C4-2B (cell line): ENCODE measurements at regions not wholly inside any gene's neighbourhood (a gene's known extent, or its start where the extent isn't known, plus 50 kb on each side); places are given as distances from the start of the nearest gene placed in this dataset.

Experiments used
- H3K27ac ChIP-seq: fragments of 450-650 bp; 2 replicates; pipeline ENCODE4 v1.5.1; 2017
- CTCF ChIP-seq: fragments of 450-650 bp; conservative IDR thresholded peaks from 2 replicates; pipeline ENCODE4 v1.5.1; 2017; ENCODE audit warnings: mild to moderate bottlenecking
- ZFX ChIP-seq: fragments of 450-650 bp; IDR thresholded peaks from 2 replicates; pipeline ENCODE4 v1.6.1; 2017

GRCh38 chr2:53475766-53476165 is 291.8 kb upstream of the CHAC2 start:
- TF ChIP-seq CTCF (no peak), ZFX (no peak)
- H3K27ac ChIP-seq = no peak overlapping the region

GRCh38 chr2:53475321-53475720 is 292.3 kb upstream of the CHAC2 start:
- no peak for TF ChIP-seq ZFX
- no peak for TF ChIP-seq CTCF
- no peak overlapping the region for H3K27ac ChIP-seq

- H3K27ac ChIP-seq = no peak overlapping the region
- no peak for TF ChIP-seq ZFX
- TF ChIP-seq CTCF = no peak
Measured at GRCh38 chr2:53474914-53475313, 292.7 kb upstream of the CHAC2 start.

- H3K27ac ChIP-seq = no peak overlapping the region
- TF ChIP-seq CTCF (no peak), ZFX (no peak)
Measured at GRCh38 chr2:53473775-53474311, 293.8 kb upstream of the CHAC2 start.

- TF ChIP-seq ZFX (no peak), CTCF (0 out of 2 replicates have a peak, but pooled peaks have one; percentile 14)
- no peak overlapping the region for H3K27ac ChIP-seq
Measured at GRCh38 chr2:53473236-53473635, 294.4 kb upstream of the CHAC2 start.

GRCh38 chr2:53467467-53468180 is 300.0 kb upstream of the CHAC2 start:
- TF ChIP-seq CTCF (no peak), ZFX (no peak)

GRCh38 chr2:53463806-53464726 is 303.5 kb upstream of the CHAC2 start:
- TF ChIP-seq CTCF (no peak), ZFX (no peak)
- H3K27ac ChIP-seq = no peak overlapping the region

More at GRCh38 chr2:53467467-53468180, 300.0 kb upstream of the CHAC2 start:
- no peak overlapping the region for H3K27ac ChIP-seq
